GM12864 (cell line): ENCODE measurements at regions not wholly inside any gene's neighbourhood (a gene's known extent, or its start where the extent isn't known, plus 50 kb on each side); places are given as distances from the start of the nearest gene placed in this dataset.

Experiments used
- DNase-seq: peaks from one replicate; pipeline ENCODE4 v3.0.0-alpha.2; 2011; ENCODE audit warnings: low read depth
- H3K4me3 ChIP-seq: 2 replicates; pipeline ENCODE4 v1.5.1; 2011; ENCODE audit warnings: mild to moderate bottlenecking, low read depth, low read length, control low read depth
- CTCF ChIP-seq: IDR thresholded peaks from 2 replicates; pipeline ENCODE4 v1.5.1; 2011; ENCODE audit warnings: low read depth, mild to moderate bottlenecking, moderate library complexity, low read length, control low read depth, inconsistent platforms; ENCODE audit errors: missing control alignments

GRCh38 chr2:195457873-195458272, 199.2 kb upstream of the SLC39A10 start:
- TF ChIP-seq CTCF, result no peak
- no peak for DNase-seq
- no peak overlapping the region for H3K4me3 ChIP-seq

- no peak for TF ChIP-seq CTCF
- no peak overlapping the region for H3K4me3 ChIP-seq
- DNase-seq, result no peak
These were observed 200.3 kb upstream of the SLC39A10 start for GRCh38 chr2:195456771-195457170.

GRCh38 chr2:195451160-195451559, 205.9 kb upstream of the SLC39A10 start:
- DNase-seq, result no peak
- H3K4me3 ChIP-seq, result no peak overlapping the region
- no peak for TF ChIP-seq CTCF

- no peak for DNase-seq
- no peak overlapping the region for H3K4me3 ChIP-seq
- no peak for TF ChIP-seq CTCF
These were observed 206.4 kb upstream of the SLC39A10 start for GRCh38 chr2:195450552-195451113.

GRCh38 chr2:195447323-195447975, 209.6 kb upstream of the SLC39A10 start:
- H3K4me3 ChIP-seq, result no peak overlapping the region
- DNase-seq, result no peak
- no peak for TF ChIP-seq CTCF

GRCh38 chr2:195445639-195446038, 211.4 kb upstream of the SLC39A10 start:
- TF ChIP-seq CTCF, result no peak
- no peak for DNase-seq
- no peak overlapping the region for H3K4me3 ChIP-seq

GRCh38 chr2:195443926-195444325, 213.1 kb upstream of the SLC39A10 start:
- no peak for DNase-seq
- no peak for TF ChIP-seq CTCF
- no peak overlapping the region for H3K4me3 ChIP-seq
